DMS153 treated with DMSO at 0.1 percent for 48 hours (cell line): ENCODE measurements at regions not wholly inside any gene's neighbourhood (a gene's known extent, or its start where the extent isn't known, plus 50 kb on each side); places are given as distances from the start of the nearest gene placed in this dataset.

ENCODE experiments used
- DNase-seq: peaks from one replicate; lab custom pipeline; 2025; ENCODE audit not compliant: unreplicated experiment; lab: John Stamatoyannopoulos, UW

DNA sequence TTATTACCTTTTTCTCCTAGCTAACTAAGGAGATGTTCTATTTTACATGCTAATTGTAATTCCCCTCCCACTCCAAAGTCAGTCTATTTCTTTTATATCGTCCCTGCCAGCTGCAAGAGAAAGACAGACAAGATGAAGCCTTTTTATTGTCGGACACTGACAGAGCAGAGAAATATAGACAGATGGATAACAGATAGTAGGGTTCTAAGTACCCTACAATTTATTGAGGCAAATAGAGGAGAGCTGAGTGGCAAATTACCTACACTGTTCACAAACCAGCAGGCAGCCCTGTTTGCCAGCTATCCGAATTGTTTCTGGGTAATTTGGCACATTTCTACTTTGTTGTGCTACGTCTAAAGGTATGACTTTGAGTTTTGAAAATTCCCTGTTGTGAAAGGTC is 392.3 kb upstream of the ZNF717 start:
- no peak for DNase-seq

DNA sequence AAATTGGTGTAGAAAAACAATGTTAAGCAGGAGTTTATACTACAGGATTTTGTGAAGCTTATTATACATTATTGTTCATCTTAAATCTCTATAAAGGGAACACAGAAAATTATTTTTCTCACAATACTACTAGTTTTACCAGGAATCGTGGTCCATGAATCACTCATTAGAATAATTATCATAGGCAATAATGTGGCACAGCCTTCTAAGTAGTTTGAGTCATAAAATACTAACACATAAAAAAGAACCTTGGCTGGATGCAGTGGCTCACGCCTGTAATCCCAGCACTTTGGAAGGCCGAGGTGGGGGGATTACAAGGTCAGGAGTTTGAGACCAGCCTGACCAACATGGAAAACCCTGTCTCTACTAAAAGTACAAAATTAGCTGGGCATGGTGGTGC is 393.1 kb upstream of the ZNF717 start:
- DNase-seq, result no peak

DNA sequence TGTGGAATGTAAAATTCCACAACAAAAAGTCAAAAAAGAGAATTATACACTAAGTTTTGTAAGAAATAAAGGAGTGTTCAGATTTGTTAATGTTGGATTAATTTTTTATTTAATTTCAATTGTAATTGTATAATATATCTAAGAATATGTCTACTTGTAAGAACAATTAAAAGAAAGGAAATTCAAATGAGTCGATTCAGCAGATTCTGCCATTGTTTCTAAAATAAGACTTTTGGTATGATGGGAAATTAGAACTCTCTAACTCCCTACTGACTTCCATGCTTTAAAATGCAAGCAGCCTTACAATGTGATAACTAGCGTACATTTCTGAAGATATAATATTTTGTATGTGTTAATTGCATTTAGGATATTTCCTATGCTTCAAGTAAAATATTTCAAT is 395.9 kb upstream of the ZNF717 start:
- no peak for DNase-seq

DNA sequence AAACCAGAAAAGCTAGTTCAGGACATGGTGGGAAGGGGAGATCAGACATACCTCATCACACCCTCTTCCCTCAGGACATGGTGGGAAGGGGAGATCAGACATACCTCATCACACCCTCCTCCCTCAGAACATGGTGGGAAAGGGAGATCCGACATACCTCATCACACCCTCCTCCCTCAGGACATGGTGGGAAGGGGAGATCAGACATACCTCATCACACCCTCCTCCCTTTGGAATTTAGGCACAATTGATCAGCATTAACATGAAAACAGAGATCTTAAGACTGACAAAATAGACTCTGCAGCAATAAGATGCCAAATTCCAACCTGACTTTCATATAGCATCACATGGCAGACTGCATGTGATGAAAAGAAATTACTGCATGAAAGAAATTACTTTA is 412.7 kb upstream of the ZNF717 start:
- DNase-seq, result no peak

DNA sequence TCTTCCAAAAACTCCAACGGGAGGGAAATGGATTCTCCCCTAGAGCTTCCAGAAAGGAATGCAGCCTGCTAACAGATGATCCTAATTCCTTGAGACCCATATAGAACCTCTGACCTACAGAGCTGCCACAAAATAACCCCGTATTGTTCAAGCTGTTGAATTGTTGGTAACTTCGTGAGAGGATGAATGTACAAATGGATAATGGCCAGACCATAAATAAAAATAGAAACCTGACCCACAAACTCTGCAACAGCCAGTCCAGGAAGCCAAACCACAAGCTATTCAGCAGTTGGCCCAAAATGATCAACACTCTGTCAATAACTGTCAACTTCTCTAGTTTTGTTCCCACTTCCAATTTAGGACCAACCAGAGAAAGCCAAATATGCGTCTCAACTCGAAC is 414.0 kb upstream of the ZNF717 start:
- DNase-seq, result no peak

DNA sequence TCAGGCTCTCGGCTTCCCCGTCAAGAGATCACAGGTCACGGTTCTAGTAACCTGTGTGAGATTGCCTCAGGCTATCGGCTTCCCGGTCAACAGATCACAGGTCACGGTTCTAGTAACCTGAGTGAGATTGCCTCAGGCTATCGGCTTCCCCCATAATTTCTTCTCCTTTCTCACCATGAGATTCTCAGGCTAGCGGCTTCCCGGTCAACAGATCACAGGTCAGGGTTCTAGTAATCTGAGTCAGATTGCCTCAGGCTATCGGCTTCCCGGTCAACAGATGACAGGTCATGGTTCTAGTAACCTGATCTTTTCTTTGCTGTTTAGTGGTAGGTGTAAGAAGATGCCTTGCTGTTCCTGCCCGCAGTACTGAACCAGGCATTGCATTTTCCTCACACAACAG is 418.2 kb upstream of the ZNF717 start:
- no peak for DNase-seq

DNA sequence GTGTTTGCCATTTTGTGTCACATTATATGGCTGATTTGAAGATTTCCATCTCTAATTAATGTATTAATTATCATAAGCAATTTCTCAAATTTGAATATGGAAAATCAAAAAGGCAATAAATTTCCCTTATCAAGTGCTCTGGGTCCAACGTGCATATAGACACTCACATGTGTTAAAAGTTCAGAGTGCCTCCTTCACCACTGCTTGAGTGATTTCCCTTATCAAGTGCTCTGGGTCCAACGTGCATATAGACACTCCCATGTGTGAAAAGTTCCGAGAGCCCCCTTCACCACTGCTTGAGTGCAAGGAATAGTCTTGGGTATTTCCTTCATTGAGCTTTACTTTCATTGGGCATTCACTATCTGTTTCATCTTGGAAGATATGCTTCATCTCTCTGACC is 421.0 kb upstream of the ZNF717 start:
- no peak for DNase-seq

DNA sequence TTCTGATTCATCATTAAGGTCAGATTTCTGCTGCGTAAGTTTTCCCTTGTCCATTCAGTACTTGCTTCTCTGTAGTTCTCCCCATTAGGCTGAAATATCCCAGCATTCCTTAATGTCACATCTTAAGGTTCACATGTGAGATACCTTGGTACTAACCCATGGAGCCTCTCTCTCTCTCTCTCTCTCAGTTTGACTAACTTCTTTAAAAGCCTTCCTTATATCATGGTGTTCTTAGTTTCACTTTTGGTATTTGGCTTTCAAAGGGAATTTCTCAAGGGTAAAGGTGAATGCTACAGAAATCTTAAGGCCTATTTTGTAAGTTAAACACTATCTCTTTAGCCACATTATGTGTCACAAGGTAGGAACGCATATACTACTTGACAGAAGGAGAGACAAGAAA is 427.3 kb upstream of the ZNF717 start:
- no peak for DNase-seq

DNA sequence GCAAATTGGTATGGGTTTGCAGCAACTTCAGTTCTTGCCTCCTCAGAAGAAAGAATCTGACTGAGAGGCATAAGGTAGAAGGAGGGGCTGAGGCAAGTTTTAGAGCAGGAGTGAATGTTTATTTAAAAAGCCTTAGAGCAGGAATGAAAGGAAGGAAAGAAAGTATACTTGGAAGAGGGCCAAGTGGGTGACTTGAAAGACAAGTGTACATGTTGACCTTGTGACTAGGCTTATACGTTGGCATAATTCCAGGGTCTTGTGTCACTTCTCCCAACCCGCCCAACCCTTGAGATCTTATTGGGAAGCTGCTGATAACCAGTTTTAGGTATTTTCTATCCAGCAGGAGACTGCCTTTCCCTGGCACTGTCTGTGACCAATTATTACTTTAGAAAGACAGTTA is 436.9 kb upstream of the ZNF717 start:
- no peak for DNase-seq

DNA sequence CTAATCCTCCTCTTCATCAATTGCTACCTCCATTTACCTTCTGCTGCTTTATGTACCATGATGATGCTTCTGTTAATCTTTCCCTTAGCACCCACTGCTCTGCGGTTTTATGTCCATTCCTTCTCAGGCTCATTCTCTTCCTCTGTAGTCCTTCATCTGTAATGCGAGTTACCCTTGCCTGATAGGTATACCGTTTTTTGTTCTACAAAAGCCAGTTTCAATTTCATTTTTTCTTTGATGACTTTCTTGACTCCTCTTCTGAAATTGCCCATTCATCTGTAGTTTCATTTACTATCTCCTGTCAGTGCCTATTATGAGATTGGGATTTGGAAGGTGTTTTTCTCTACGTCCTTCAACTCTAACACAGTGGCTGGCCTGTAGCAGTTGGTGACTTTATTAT is 445.9 kb upstream of the ZNF717 start:
- no peak for DNase-seq

DNA sequence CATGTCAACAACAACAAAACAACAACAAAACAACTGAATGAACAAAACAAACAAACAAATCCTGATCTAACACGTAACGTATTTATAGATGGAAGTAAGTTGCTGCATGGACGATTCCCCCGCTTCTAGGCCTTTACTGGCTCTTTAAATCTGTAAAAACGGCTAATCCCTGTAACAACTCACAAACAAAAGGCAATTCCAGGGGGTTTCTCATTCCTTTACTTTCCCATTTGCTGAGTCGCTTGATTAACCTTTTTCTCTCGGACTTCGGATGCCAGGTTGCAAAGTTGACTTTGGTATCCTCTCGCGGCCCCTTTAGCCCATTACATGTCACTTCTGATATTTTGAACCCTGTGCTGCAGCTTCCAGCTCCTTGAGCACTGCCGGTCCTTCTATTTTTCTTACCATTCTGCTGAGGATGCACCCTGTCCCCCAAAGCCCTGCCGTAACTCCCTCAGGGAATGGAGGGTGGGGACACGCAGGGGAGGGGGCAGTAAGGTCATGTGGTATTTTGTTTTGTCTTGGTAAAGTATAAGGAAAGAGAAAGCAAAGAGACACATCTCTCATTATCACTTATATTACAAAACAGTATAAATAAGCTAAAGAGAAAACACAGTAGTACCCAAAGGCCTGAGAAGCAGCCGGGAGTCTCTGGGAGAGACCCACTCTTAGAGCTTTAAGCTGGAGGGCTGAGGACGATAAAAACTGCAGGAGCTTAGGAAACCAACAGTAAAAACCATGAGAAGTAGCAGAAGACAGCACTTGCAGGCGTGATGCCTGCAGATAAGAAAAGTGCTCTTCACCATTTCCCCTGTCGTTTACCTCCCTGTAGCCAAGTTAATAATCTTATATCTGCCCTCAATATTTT is 457.8 kb upstream of the ZNF717 start:
- no peak for DNase-seq

DNA sequence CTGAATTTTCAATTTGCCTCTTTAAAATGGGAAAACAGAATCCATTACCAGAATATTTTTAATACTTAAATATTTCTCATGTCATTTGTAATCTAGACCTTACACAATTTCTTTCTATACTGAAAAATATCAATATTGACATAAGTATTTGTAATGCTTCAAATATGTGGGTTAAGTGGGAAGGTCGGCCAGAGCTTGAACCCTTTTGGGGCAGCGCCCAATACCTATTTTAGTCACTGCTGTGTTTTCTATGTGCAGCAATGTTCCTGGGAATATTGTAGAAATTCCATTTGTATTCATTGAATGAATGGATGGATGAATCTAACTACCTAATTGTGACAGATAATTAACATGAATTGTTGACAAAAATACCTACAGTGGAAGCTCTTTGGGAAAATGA is 459.7 kb upstream of the ZNF717 start:
- no peak for DNase-seq

DNA sequence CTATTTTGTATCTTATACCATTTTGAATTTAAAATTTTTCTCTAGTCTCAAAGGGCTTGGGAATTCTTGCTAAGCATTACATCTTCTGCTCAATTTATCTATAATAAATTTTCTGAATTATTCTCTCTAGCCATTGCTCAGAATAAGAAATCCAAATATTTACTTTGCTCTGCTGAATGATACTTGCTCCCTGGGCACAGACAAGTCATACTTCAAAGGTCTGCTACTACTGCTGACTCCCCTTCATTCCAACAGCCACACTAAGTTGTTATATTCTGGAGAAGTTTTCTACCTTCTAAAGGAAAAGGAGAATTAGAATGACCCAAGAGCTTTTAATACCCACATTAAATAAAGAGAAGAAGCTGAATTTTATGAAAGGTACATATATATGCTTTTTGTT is 460.3 kb upstream of the ZNF717 start:
- no peak for DNase-seq

DNA sequence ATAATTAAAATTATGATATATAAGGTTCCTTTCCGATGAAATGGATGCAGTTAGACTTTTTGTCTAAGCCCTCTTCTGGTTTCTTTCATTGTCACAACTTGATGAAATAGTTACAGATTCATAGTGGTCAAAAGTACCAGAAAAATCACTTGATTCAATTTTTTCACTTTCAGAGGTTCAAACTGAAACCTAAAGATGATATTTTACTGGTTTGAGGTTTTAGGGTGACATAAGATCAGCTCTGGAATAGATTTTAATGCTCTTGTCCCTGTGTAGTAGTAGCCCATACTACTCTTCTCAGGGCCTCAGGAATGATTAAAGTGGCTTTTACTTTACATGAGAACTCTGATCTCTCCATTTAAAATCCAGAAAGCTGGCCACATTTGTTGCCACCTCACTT is 479.1 kb upstream of the ZNF717 start:
- DNase-seq, result no peak

DNA sequence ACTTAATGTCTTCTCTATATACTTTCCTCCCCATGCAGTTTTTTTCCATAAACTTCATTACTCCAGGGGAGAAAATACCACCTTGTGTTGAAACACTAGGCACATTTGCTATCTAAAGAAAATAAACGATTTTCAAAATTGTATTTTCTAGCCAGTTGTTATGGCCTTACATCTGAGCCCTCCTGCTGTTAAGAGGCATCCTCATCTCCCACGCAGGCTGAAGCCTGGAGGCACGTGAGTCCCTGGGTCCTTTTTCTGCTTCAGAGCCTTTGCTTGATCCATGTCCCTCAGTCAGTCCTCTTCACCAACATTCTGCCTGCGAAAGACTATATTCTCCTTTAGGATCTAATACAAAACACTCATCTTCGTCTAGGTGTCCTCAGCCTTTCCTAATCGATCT is 479.6 kb upstream of the ZNF717 start:
- no peak for DNase-seq

DNA sequence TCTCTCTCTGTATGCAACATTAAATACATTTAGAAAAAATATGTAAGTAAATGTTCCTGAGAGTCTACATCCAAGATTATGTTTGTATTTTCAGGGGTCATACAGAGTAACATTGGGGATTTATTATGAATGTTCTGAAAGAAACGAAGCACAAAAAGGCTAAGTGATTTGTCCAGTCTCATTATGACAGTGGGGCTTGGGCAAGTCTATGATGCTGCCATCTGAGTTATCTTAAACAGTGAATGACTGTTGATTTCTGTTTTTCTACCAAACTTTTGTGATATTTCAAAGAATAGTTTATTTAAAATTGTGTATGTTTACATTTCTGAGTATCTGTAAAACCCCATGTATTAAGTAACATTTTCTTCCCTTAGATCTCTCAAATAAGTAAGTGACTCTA is 481.2 kb upstream of the ZNF717 start:
- DNase-seq, result no peak

DNA sequence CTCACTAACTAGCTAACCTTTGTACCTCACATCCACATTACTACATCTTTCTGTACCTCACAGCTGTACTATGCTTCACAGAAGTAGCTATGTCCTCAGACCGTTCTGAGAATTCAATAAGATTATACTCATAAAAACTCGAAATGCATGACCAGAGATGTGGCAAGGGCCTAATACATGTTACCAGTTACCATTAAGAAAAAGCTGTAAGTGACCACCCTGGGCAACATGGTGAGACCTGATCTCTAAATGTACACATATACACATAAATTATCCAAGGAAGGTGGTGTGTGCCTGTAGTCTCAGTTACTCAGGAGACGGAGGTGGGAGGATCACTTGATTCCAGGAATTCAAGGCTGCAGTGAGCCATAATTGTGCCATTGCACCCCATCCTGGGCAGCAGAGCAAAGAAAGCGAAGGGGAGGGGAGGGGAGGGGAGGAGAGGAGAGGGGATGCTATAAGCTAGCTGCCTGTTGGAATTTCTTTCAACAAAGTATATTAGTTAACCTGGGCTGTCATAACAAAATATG is 482.6 kb upstream of the ZNF717 start:
- no peak for DNase-seq

DNA sequence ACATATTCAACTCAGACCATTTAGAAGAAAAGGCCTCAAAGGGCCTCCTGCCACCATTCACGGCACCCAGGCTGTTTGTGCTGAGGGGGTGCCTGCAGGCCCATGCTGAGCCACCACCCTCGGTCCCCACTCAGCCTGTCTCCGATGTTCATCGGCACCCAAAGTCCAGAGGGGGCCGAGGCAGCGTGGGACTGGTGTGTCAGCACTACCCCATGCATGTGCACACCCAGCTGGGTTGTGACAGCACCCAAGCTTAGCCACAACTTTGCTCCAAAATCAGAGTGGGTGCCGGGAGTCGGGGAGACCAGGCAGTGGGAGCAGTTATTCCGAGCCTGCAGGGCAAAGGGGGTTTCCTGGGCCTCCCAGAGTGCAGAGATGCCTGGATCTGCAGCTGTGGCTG is 508.5 kb upstream of the ZNF717 start:
- no peak for DNase-seq

DNA sequence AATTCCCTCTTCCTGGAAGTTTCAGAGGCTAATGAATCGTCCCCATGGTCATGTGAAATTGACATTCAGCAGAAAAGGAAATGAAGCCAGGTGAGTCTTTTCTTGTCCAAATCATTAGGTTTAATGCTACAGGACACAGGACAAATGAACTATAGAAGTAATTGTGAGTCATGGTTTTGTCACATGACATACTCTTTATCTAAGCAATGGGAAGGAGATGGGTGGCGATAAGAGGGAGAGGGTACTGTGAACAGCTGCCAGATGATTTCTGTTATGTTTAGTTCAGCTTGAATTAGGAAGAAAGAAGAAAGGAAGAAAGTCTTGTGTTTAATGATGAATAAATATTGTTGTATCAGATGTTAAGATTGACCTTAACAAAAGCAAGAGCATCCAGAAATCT is 515.4 kb upstream of the ZNF717 start:
- DNase-seq, result no peak

DNA sequence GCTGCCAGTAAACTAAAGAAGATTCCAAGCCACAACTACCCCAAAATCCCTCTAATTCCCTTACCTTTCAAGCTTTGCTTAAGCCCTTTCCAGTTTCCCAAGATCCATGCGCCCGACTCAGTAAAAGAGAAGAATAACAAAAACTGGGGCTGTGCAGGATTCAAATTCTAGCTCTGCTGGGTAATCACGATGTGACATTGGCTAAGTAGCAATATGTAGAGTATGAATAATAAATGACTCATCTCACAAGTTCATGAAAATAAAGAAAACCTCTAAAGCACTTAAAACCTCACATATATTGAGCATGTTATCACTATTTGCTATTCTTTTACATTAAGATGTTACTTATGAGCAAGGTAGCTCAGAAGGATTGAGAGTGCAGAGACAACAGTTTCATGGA is 522.2 kb upstream of the ZNF717 start:
- no peak for DNase-seq

DNA sequence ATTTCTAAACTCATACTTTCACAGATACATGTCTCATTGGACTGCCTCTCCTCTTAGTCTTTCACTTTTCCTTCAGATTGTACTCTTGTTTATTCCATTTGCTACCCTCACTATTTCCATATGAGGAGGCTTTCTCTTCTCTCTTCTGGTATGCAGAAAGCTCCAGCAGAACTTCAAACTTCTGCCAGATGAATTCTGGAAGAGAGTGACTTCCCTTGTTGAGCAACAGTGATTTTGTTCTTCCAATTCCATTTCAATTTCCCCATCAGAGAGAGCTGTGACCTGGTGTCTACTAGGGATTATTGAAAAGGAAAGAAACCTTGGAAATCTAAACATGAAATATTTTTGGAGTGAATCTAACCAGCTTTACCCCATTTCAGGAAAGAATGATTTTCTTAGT is 523.2 kb upstream of the ZNF717 start:
- no peak for DNase-seq

DNA sequence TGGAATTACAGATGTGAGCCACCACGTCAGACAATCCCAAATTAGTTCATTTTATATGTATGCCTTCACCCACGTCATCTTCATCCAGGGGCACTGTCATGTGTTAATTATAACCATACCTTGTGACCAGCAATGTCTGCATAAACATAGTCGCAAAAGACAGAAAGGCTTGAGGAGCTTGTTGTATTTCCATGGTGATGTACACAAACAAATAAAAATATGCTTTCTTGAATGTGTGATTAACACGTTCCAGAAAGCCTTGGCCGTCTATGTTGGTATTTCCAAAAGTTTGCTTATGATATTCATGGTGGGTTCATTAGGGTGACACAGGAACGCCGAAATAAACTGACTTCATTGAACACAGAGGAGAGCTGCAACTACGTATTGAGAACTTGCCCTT is 524.7 kb upstream of the ZNF717 start:
- no peak for DNase-seq

DNA sequence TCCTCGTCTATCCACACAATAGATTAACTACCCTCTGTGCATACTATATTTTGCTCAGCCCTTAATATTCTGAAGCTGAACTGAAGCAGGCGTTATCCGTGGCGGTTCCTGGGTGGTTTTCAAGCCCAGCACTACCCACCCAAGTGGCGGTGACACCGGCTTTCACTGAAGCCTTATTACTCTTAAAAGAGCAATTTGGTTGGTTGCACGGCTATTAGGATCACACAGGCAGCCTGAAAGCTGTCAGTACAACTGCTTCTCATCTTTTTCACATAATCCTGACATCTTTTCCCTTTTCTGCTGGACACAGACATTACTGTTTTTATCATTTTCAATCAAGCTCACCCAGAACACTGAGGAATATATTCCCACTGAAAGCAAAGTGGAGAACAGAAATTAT is 525.3 kb upstream of the ZNF717 start:
- DNase-seq, result no peak
